ENCODE measurements at regions not wholly inside any gene's neighbourhood (a gene's known extent, or its start where the extent isn't known, plus 50 kb on each side); places are given as distances from the start of the nearest gene placed in this dataset.

GRCh38 chr13:72104656-72105180, 237.7 kb upstream of the DACH1 start:
- Mint-ChIP-seq H3K27me3 (no peaks in the 10 kb centered on the region), H3K27ac (no peak overlapping the region), H3K36me3 (no peaks in the 10 kb centered on the region), H3K4me1 (no peaks in the 10 kb centered on the region), H3K4me3 (no peak overlapping the region), H3K9me3 (peaks cover 0 to 26% (median 5%) of the 10 kb centered on the region in 11 donors)
- intact Hi-C loops (cut with micrococcal nuclease) = no loop called here
- ChIA-PET CTCF (no interaction called here), POLR2A (no interaction called here)
- Histone ChIP-seq H3K36me3 (ENCODE audit: control insufficient read depth in 2 of 3, insufficient read depth in 3 of 3, low read length in 3 of 3) (no peaks in the 10 kb centered on the region), H3K9me3 (ENCODE audit: control insufficient read depth in 2 of 3, low read length in 3 of 3) (no peaks in the 10 kb centered on the region), H3K4me1 (ENCODE audit: control insufficient read depth in 2 of 2, insufficient read depth in 2 of 2, low read length in 2 of 2) (no peaks in the 10 kb centered on the region), H3K27ac (ENCODE audit: low read depth, low read length) (no peak overlapping the region), H3K27me3 (ENCODE audit: control insufficient read depth in 2 of 2, insufficient read depth in 2 of 2, low read length in 2 of 2) (no peaks in the 10 kb centered on the region), H3K4me3 (ENCODE audit: low read length) (no peak overlapping the region)
- DNase-seq (no peak), ATAC-seq (no peak)

- Mint-ChIP-seq H3K27me3 (no peaks in the 10 kb centered on the region), H3K27ac (no peak overlapping the region), H3K36me3 (no peaks in the 10 kb centered on the region), H3K9me3 (peaks cover 0 to 18% (median 0%) of the 10 kb centered on the region in 11 donors), H3K4me3 (no peak overlapping the region), H3K4me1 (no peaks in the 10 kb centered on the region)
- ChIA-PET POLR2A (no interaction called here), CTCF (no interaction called here)
- no peaks in the 10 kb centered on the region for H3K9me3 ChIP-seq (ENCODE audit: control insufficient read depth in 2 of 3, low read length in 3 of 3)
- DNase-seq (no peak), ATAC-seq (no peak)
- no peak overlapping the region for H3K27ac ChIP-seq (ENCODE audit: low read depth, low read length)
- no peaks in the 10 kb centered on the region for H3K27me3 ChIP-seq (ENCODE audit: control insufficient read depth in 2 of 2, insufficient read depth in 2 of 2, low read length in 2 of 2)
- H3K36me3 ChIP-seq (ENCODE audit: control insufficient read depth in 2 of 3, insufficient read depth in 3 of 3, low read length in 3 of 3) = no peaks in the 10 kb centered on the region
- intact Hi-C loops (cut with micrococcal nuclease) = no loop called here
- H3K4me1 ChIP-seq (ENCODE audit: control insufficient read depth in 2 of 2, insufficient read depth in 2 of 2, low read length in 2 of 2) = no peaks in the 10 kb centered on the region
- H3K4me3 ChIP-seq (ENCODE audit: low read length) = no peak overlapping the region
These were observed 234.9 kb upstream of the DACH1 start for GRCh38 chr13:72101768-72102400.

- ATAC-seq (no peak), DNase-seq (no peak)
- intact Hi-C loops (cut with micrococcal nuclease) = no loop called here
- Mint-ChIP-seq H3K4me1 (no peaks in the 10 kb centered on the region), H3K9me3 (peaks cover 0 to 12% (median 0%) of the 10 kb centered on the region in 11 donors), H3K36me3 (no peaks in the 10 kb centered on the region), H3K4me3 (no peak overlapping the region), H3K27me3 (no peaks in the 10 kb centered on the region), H3K27ac (no peak overlapping the region)
- CTCF ChIA-PET = no interaction called here
- H3K27ac ChIP-seq (ENCODE audit: low read depth, low read length) = no peak overlapping the region
- H3K36me3 ChIP-seq (ENCODE audit: control insufficient read depth in 2 of 3, insufficient read depth in 3 of 3, low read length in 3 of 3) = no peaks in the 10 kb centered on the region
- POLR2A ChIA-PET = no interaction called here
- no peaks in the 10 kb centered on the region for H3K9me3 ChIP-seq (ENCODE audit: control insufficient read depth in 2 of 3, low read length in 3 of 3)
- H3K27me3 ChIP-seq (ENCODE audit: control insufficient read depth in 2 of 2, insufficient read depth in 2 of 2, low read length in 2 of 2) = no peaks in the 10 kb centered on the region
- H3K4me1 ChIP-seq (ENCODE audit: control insufficient read depth in 2 of 2, insufficient read depth in 2 of 2, low read length in 2 of 2) = no peaks in the 10 kb centered on the region
- H3K4me3 ChIP-seq (ENCODE audit: low read length) = no peak overlapping the region
These were observed 233.3 kb upstream of the DACH1 start for GRCh38 chr13:72100339-72100738.

DNA sequence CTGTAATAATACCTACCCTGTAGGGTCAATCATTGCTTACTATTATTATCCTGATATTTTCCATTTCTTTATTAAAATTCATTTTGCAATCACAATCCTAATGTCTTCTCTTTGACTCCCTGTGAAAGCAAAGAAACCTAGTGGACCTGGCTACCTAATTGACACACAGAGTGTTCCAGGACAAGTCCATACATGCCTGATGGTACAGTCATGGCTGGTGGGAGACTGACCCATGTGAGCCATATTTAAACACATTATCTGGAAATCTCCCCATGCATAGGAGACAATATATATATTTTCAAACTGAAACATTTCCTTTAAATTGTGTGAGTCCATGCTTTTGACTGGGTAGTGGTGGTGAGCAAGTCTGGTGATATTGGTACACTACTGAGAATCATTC, 230.6 kb upstream of the DACH1 start:
- ATAC-seq (no peak), DNase-seq (no peak)
- Mint-ChIP-seq H3K27ac (no peak overlapping the region), H3K9me3 (no peaks in the 10 kb centered on the region), H3K36me3 (no peaks in the 10 kb centered on the region), H3K4me1 (no peaks in the 10 kb centered on the region), H3K27me3 (no peaks in the 10 kb centered on the region), H3K4me3 (no peak overlapping the region)
- no peaks in the 10 kb centered on the region for H3K27me3 ChIP-seq (ENCODE audit: control insufficient read depth in 2 of 2, insufficient read depth in 2 of 2, low read length in 2 of 2)
- H3K4me3 ChIP-seq (ENCODE audit: low read length) = no peak overlapping the region
- CTCF ChIA-PET = no interaction called here
- intact Hi-C loops (cut with micrococcal nuclease) = no loop called here
- no peaks in the 10 kb centered on the region for H3K4me1 ChIP-seq (ENCODE audit: control insufficient read depth in 2 of 2, insufficient read depth in 2 of 2, low read length in 2 of 2)
- no peaks in the 10 kb centered on the region for H3K36me3 ChIP-seq (ENCODE audit: control insufficient read depth in 2 of 3, insufficient read depth in 3 of 3, low read length in 3 of 3)
- POLR2A ChIA-PET = no interaction called here
- H3K27ac ChIP-seq (ENCODE audit: low read depth, low read length) = no peak overlapping the region
- H3K9me3 ChIP-seq (ENCODE audit: control insufficient read depth in 2 of 3, low read length in 3 of 3) = no peaks in the 10 kb centered on the region

- intact Hi-C loops (cut with micrococcal nuclease) = no loop called here
- ATAC-seq (no peak), DNase-seq (no peak)
- CTCF ChIA-PET = no interaction called here
- H3K27me3 ChIP-seq (ENCODE audit: control insufficient read depth in 2 of 2, insufficient read depth in 2 of 2, low read length in 2 of 2) = no peaks in the 10 kb centered on the region
- no peaks in the 10 kb centered on the region for H3K27me3 Mint-ChIP-seq
- no peaks in the 10 kb centered on the region for H3K4me1 ChIP-seq (ENCODE audit: control insufficient read depth in 2 of 2, insufficient read depth in 2 of 2, low read length in 2 of 2)
- H3K36me3 ChIP-seq (ENCODE audit: control insufficient read depth in 2 of 3, insufficient read depth in 3 of 3, low read length in 3 of 3) = no peaks in the 10 kb centered on the region
- peaks cover 0 to 11% (median 2%) of the 10 kb centered on the region in 11 donors for H3K9me3 Mint-ChIP-seq
- H3K4me3 Mint-ChIP-seq = no peak overlapping the region
- no peak overlapping the region for H3K27ac Mint-ChIP-seq
- POLR2A ChIA-PET = no interaction called here
- H3K36me3 Mint-ChIP-seq = no peaks in the 10 kb centered on the region
- H3K27ac ChIP-seq (ENCODE audit: low read depth, low read length) = no peak overlapping the region
- H3K4me3 ChIP-seq (ENCODE audit: low read length) = no peak overlapping the region
- no peaks in the 10 kb centered on the region for H3K4me1 Mint-ChIP-seq
- H3K9me3 ChIP-seq (ENCODE audit: control insufficient read depth in 2 of 3, low read length in 3 of 3) = no peaks in the 10 kb centered on the region
These were observed 226.3 kb upstream of the DACH1 start for GRCh38 chr13:72093262-72093661.

DNA sequence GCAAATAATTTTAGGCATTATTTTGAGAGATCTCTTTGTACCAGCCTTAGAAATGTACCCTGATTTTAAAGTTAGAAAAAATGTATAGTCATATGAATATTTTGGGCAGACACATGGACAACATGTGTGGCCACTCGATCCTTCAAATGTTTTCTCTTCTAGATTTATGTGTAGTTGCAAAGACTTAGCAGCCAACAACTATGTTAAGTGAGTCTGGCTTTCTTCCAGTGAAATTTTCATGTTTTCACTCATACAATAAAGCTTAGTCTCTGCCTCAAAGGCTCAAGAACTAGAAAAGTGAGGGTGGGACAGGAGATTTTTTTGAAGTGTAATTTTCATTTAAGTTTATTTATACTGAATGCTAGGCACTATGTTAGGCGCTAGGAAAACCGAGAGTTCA, 207.7 kb upstream of the DACH1 start:
- no peaks in the 10 kb centered on the region for H3K36me3 ChIP-seq (ENCODE audit: control insufficient read depth in 2 of 3, insufficient read depth in 3 of 3, low read length in 3 of 3)
- ATAC-seq (no peak), DNase-seq (no peak)
- POLR2A ChIA-PET = no interaction called here
- no peak overlapping the region for H3K27ac Mint-ChIP-seq
- H3K36me3 Mint-ChIP-seq = no peaks in the 10 kb centered on the region
- peaks cover 0 to 6% (median 0%) of the 10 kb centered on the region in 11 donors for H3K9me3 Mint-ChIP-seq
- CTCF ChIA-PET = no interaction called here
- no peaks in the 10 kb centered on the region for H3K27me3 Mint-ChIP-seq
- no peaks in the 10 kb centered on the region for H3K4me1 ChIP-seq (ENCODE audit: control insufficient read depth in 2 of 2, insufficient read depth in 2 of 2, low read length in 2 of 2)
- H3K27ac ChIP-seq (ENCODE audit: low read depth, low read length) = no peak overlapping the region
- no peaks in the 10 kb centered on the region for H3K4me1 Mint-ChIP-seq
- intact Hi-C loops (cut with micrococcal nuclease) = no loop called here
- no peaks in the 10 kb centered on the region for H3K27me3 ChIP-seq (ENCODE audit: control insufficient read depth in 2 of 2, insufficient read depth in 2 of 2, low read length in 2 of 2)
- no peaks in the 10 kb centered on the region for H3K9me3 ChIP-seq (ENCODE audit: control insufficient read depth in 2 of 3, low read length in 3 of 3)
- H3K4me3 Mint-ChIP-seq = no peak overlapping the region
- no peak overlapping the region for H3K4me3 ChIP-seq (ENCODE audit: low read length)

GRCh38 chr13:72072261-72072660, 205.3 kb upstream of the DACH1 start:
- Mint-ChIP-seq H3K27ac (no peak overlapping the region), H3K36me3 (no peaks in the 10 kb centered on the region), H3K4me1 (no peaks in the 10 kb centered on the region), H3K4me3 (no peak overlapping the region), H3K27me3 (no peaks in the 10 kb centered on the region), H3K9me3 (peaks cover 0 to 7% (median 6%) of the 10 kb centered on the region in 11 donors)
- Histone ChIP-seq H3K9me3 (ENCODE audit: control insufficient read depth in 2 of 3, low read length in 3 of 3) (no peaks in the 10 kb centered on the region), H3K4me1 (ENCODE audit: control insufficient read depth in 2 of 2, insufficient read depth in 2 of 2, low read length in 2 of 2) (no peaks in the 10 kb centered on the region), H3K27ac (ENCODE audit: low read depth, low read length) (no peak overlapping the region), H3K36me3 (ENCODE audit: control insufficient read depth in 2 of 3, insufficient read depth in 3 of 3, low read length in 3 of 3) (no peaks in the 10 kb centered on the region), H3K4me3 (ENCODE audit: low read length) (no peak overlapping the region), H3K27me3 (ENCODE audit: control insufficient read depth in 2 of 2, insufficient read depth in 2 of 2, low read length in 2 of 2) (no peaks in the 10 kb centered on the region)
- intact Hi-C loops (cut with micrococcal nuclease) = no loop called here
- DNase-seq = no peak
- ChIA-PET POLR2A (no interaction called here), CTCF (no interaction called here)
- ATAC-seq = no peak

Data from naive thymus-derived CD4-positive, alpha-beta T cell (primary cell).